ENCODE measurements at regions not wholly inside any gene's neighbourhood (a gene's known extent, or its start where the extent isn't known, plus 50 kb on each side); places are given as distances from the start of the nearest gene placed in this dataset.

- Histone ChIP-seq H3K9me3 (no peaks in the 10 kb centered on the region), H3K36me3 (no peaks in the 10 kb centered on the region), H3K4me1 (peaks cover 6 to 21% (median 17%) of the 10 kb centered on the region in 4 donors), H3K27me3 (no peaks in the 10 kb centered on the region), H3K27ac (peak overlapping the region in 2 of 4 donors; percentile 12 to 37), H3K4me3 (no peak overlapping the region)
- intact Hi-C loops (cut with DNase I; ENCODE audit: low total_unique reads) (loop anchor here (5.0 to 10.0 kb wide), 3 partner anchors 67 to 138 kb away; no protein-coding TSS in a partner anchor), in situ Hi-C loops (cut with MboI; ENCODE audit: low pct_ligation_motif_present in 1 of 4, low pct_unique_long_range_greater_than_20kb in 1 of 4, low sequenced_read_pairs in 3 of 4) (no loop called here)
- no peak for TF ChIP-seq POLR2A (IDR thresholded peaks at IDR 0.05)
- no peak for TF ChIP-seq EP300 (IDR thresholded peaks at IDR 0.05; ENCODE audit: low read depth)
- no peak for TF ChIP-seq CTCF (IDR thresholded peaks at IDR 0.05)
- no peak for TF ChIP-seq POLR2AphosphoS5 (IDR thresholded peaks at IDR 0.05)
- 34 to 73% methylated on average over 8 to 17 of the region's 17 CpGs for WGBS, 2 donors (ENCODE audit: low coverage in 1 of 2)
- peak; percentile 9 for DNase-seq
Measured at GRCh38 chr12:116459916-116460663, 99.1 kb upstream of the MAP1LC3B2 start.

GRCh38 chr12:116461060-116461459 lies 98.1 kb upstream of the MAP1LC3B2 start:
- no peak overlapping the region for H3K27ac ChIP-seq
- in situ Hi-C loops (cut with MboI; ENCODE audit: low pct_ligation_motif_present in 1 of 4, low pct_unique_long_range_greater_than_20kb in 1 of 4, low sequenced_read_pairs in 3 of 4): no loop called here
- intact Hi-C loops (cut with DNase I; ENCODE audit: low total_unique reads): no loop called here
- DNase-seq: no peak
- no peak overlapping the region for H3K4me3 ChIP-seq
- H3K36me3 ChIP-seq: no peaks in the 10 kb centered on the region
- no peak for TF ChIP-seq POLR2A (IDR thresholded peaks at IDR 0.05)
- TF ChIP-seq POLR2AphosphoS5 (IDR thresholded peaks at IDR 0.05): no peak
- TF ChIP-seq EP300 (IDR thresholded peaks at IDR 0.05; ENCODE audit: low read depth): no peak
- no peak for TF ChIP-seq CTCF (IDR thresholded peaks at IDR 0.05)
- no peaks in the 10 kb centered on the region for H3K27me3 ChIP-seq
- H3K9me3 ChIP-seq: no peaks in the 10 kb centered on the region
- 92 to 100% methylated on average over 4 to 6 of the region's 6 CpGs for WGBS, 2 donors (ENCODE audit: low coverage in 1 of 2)
- peaks cover 6 to 16% (median 9%) of the 10 kb centered on the region in 4 donors for H3K4me1 ChIP-seq

GRCh38 chr12:116463366-116463765 lies 95.8 kb upstream of the MAP1LC3B2 start:
- TF ChIP-seq POLR2A (IDR thresholded peaks at IDR 0.05) (no peak), CTCF (IDR thresholded peaks at IDR 0.05) (no peak), EP300 (IDR thresholded peaks at IDR 0.05; ENCODE audit: low read depth) (no peak)
- intact Hi-C loops (cut with DNase I; ENCODE audit: low total_unique reads) (no loop called here), in situ Hi-C loops (cut with MboI; ENCODE audit: low pct_ligation_motif_present in 1 of 4, low pct_unique_long_range_greater_than_20kb in 1 of 4, low sequenced_read_pairs in 3 of 4) (no loop called here)
- H3K27ac ChIP-seq: no peak overlapping the region
- peaks cover 0 to 8% (median 0%) of the 10 kb centered on the region in 4 donors for H3K4me1 ChIP-seq
- 100% methylated on average over 1 of the region's 1 CpG for WGBS, 2 donors (ENCODE audit: low coverage in 1 of 2)
- DNase-seq: no peak
- H3K9me3 ChIP-seq: no peaks in the 10 kb centered on the region
- no peaks in the 10 kb centered on the region for H3K27me3 ChIP-seq
- H3K4me3 ChIP-seq: no peak overlapping the region
- no peaks in the 10 kb centered on the region for H3K36me3 ChIP-seq

GRCh38 chr12:116465407-116465806 lies 93.8 kb upstream of the MAP1LC3B2 start:
- Histone ChIP-seq H3K4me1 (peaks cover 0 to 1% (median 0%) of the 10 kb centered on the region in 4 donors), H3K27me3 (no peaks in the 10 kb centered on the region), H3K4me3 (no peak overlapping the region), H3K9me3 (no peaks in the 10 kb centered on the region), H3K27ac (no peak overlapping the region), H3K36me3 (no peaks in the 10 kb centered on the region)
- in situ Hi-C loops (cut with MboI; ENCODE audit: low pct_ligation_motif_present in 1 of 4, low pct_unique_long_range_greater_than_20kb in 1 of 4, low sequenced_read_pairs in 3 of 4) (no loop called here), intact Hi-C loops (cut with DNase I; ENCODE audit: low total_unique reads) (no loop called here)
- 83 to 90% methylated on average over 2 to 3 of the region's 3 CpGs for WGBS, 2 donors (ENCODE audit: low coverage in 1 of 2)
- DNase-seq: no peak
- no peak for TF ChIP-seq CTCF (IDR thresholded peaks at IDR 0.05)
- TF ChIP-seq POLR2AphosphoS5 (IDR thresholded peaks at IDR 0.05): no peak
- TF ChIP-seq POLR2A (IDR thresholded peaks at IDR 0.05): no peak
- no peak for TF ChIP-seq EP300 (IDR thresholded peaks at IDR 0.05; ENCODE audit: low read depth)
